Peyer's patch (tissue), 4 donors: ENCODE measurements at regions not wholly inside any gene's neighbourhood (a gene's known extent, or its start where the extent isn't known, plus 50 kb on each side); places are given as distances from the start of the nearest gene placed in this dataset.

Source experiments
- POLR2A ChIP-seq, 2 donors: fragments of 450-650 bp; IDR thresholded peaks; one replicate each; pipeline ENCODE4 v1.5.1; 2017; ENCODE audit warnings: antibody characterized with exemption in 2 of 2, mild to moderate bottlenecking in 2 of 2, moderate library complexity in 2 of 2
- TF ChIP-seq, protein P1 (sequence below), 6 experiments: fragments of 450-650 bp in 4 of 6; fragments of 200-600 bp in 2 of 6; sonication (generic) in 1 of 6; IDR thresholded peaks; one replicate each; pipeline ENCODE4 v1.5.1; 2017 to 2019; ENCODE audit warnings: antibody characterized with exemption in 6 of 6, mild to moderate bottlenecking in 3 of 6, moderate library complexity in 1 of 6

DNA sequence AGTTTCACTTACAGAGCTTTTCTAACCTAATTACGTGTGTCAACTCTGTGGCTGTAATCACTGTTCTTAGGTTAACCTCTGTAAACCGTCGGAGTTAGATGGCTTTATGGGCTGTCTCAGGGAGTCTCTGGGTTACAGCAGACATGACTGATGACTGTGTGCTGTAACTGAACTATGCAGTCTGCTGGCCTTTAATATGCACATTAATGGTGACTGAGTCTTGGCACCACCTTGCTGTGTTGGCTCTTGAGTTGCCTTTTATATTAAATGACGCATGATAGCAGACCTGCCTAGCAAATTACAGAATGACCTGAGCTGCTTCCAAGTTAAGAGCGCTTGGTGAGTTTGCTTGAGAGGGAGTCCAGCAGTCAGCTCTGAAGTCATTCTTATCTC, 90.1 kb downstream of the ACKR3 start:
- TF ChIP-seq, protein P1, sequence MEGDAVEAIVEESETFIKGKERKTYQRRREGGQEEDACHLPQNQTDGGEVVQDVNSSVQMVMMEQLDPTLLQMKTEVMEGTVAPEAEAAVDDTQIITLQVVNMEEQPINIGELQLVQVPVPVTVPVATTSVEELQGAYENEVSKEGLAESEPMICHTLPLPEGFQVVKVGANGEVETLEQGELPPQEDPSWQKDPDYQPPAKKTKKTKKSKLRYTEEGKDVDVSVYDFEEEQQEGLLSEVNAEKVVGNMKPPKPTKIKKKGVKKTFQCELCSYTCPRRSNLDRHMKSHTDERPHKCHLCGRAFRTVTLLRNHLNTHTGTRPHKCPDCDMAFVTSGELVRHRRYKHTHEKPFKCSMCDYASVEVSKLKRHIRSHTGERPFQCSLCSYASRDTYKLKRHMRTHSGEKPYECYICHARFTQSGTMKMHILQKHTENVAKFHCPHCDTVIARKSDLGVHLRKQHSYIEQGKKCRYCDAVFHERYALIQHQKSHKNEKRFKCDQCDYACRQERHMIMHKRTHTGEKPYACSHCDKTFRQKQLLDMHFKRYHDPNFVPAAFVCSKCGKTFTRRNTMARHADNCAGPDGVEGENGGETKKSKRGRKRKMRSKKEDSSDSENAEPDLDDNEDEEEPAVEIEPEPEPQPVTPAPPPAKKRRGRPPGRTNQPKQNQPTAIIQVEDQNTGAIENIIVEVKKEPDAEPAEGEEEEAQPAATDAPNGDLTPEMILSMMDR (IDR thresholded peaks at IDR 0.05) = no peak
- TF ChIP-seq POLR2A (IDR thresholded peaks at IDR 0.05) = no peak
